Fibroblast of skin of abdomen (primary cell): ENCODE measurements at regions not wholly inside any gene's neighbourhood (a gene's known extent, or its start where the extent isn't known, plus 50 kb on each side); places are given as distances from the start of the nearest gene placed in this dataset.
"Not testable (repeated sequence)": the region's sequence is repeated elsewhere in the genome, so short reads cannot be mapped to it uniquely, and the experiment has no call there.

Source experiments
- DNase-seq: peaks from one replicate; pipeline ENCODE4 v3.0.0-alpha.2; 2013

GRCh38 chr9:31166516-31166915, 1217.9 kb upstream of the ACO1 start:
- no peak for DNase-seq

- no peak for DNase-seq
Measured at GRCh38 chr9:31168161-31168560, 1216.3 kb upstream of the ACO1 start.

GRCh38 chr9:31174681-31175080, 1209.8 kb upstream of the ACO1 start:
- no peak for DNase-seq

DNA sequence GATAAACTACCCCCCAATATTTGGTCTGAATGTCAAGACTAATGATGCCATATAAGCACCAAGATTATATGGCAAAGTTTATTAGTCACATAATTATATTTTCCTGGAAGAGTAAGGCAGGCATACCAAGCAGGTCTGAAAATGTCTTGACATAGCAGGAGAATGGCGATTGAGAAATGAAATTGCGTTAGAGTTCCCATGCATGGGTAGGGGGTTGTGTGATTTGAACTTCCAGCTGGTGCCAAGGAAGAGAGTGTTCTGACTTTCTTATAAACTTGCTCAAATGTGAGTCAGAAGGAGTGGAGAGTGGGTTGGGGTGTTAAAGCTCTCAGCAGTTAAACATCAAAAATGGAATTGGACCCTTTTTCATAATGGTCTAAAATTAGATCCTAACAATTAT, 1200.6 kb upstream of the ACO1 start:
- DNase-seq = no peak

GRCh38 chr9:31185831-31186230, 1198.6 kb upstream of the ACO1 start:
- DNase-seq = peak; percentile 73

DNA sequence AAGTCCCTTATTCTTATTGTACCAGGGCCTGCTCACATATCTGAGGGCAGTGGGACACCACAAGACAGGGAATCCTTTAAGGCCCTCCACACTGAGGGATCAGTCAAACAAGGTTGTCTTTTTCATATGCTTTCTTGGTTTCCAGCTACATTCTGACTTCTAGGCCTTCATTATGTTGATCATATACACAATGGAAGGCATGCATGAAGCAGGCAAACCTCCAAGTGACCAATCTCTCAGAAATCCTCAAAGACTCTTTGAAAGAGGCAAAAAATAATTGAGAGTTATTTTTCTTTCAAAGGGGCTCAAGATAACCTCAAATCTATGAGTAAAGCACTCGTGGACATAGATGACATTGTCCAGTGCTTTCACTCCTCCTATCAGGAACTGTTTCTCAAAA, 1195.9 kb upstream of the ACO1 start:
- peak; percentile 16 for DNase-seq

GRCh38 chr9:31210978-31211570, 1173.4 kb upstream of the ACO1 start:
- no peak for DNase-seq

- DNase-seq = not testable (repeated sequence)
Measured at GRCh38 chr9:31229976-31230375, 1154.5 kb upstream of the ACO1 start.

- no peak for DNase-seq
Measured at GRCh38 chr9:31232485-31232884, 1152.0 kb upstream of the ACO1 start.

DNA sequence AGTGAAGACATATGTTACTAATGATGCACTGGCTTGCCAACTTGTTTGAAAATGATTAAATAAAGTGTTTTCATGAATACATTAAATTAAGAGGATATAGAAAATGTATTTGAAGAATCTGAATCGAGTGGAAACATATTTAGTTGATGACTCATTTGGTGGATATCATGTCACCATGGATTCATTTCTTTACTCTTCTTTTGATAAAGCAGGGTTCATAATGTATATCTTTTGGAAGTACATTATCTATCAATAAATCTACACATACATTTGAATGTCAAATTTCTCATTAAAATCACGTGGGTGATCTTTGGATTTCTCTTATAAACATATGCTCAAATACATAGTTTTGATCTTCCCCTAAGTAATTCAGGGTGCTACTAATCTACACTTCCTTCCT, 1148.1 kb upstream of the ACO1 start:
- DNase-seq = no peak

GRCh38 chr9:31243386-31243785, 1141.1 kb upstream of the ACO1 start:
- no peak for DNase-seq

- no peak for DNase-seq
Measured at GRCh38 chr9:31248156-31248555, 1136.3 kb upstream of the ACO1 start.

DNA sequence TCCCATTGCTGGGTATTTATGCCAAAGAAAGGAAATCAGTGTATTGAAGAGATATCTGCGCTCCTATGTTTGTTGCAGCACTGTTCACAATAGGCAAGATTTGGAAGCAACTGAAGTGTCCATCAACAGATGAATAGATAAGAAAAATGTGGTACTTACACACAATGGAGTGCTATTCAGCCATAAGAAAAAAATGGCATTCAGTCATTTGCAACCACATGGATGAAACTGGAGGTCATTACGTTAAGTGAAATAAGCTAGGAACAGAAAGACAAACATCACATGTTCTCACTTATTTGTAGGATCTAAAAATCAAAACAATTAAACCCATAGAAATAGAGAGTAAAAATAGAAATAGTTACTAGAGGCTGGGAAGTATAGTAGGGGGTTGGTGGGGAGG, 1133.1 kb upstream of the ACO1 start:
- no peak for DNase-seq

- DNase-seq = no peak
Measured at GRCh38 chr9:31253800-31254762, 1130.4 kb upstream of the ACO1 start.

DNA sequence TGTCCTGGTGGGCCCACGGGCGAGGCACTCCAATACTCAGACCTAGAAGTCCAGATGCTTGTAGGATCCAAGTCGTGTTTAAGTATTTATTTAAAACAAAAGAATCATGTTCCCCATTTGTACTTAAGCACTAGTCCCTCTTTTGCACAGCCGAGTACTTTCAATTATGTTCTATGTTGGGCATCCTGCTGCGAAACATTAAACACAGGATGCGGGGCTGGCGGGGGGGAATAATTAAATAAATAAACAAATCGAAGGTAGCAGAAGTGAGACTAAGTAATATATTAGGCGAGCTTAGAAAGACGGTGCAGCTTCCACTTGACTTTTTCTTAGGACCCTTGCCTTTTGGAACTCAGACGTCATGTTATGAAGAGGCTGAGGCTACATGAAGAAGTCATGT, 1129.2 kb upstream of the ACO1 start:
- no peak for DNase-seq

GRCh38 chr9:31259824-31260223, 1124.6 kb upstream of the ACO1 start:
- no peak for DNase-seq

DNA sequence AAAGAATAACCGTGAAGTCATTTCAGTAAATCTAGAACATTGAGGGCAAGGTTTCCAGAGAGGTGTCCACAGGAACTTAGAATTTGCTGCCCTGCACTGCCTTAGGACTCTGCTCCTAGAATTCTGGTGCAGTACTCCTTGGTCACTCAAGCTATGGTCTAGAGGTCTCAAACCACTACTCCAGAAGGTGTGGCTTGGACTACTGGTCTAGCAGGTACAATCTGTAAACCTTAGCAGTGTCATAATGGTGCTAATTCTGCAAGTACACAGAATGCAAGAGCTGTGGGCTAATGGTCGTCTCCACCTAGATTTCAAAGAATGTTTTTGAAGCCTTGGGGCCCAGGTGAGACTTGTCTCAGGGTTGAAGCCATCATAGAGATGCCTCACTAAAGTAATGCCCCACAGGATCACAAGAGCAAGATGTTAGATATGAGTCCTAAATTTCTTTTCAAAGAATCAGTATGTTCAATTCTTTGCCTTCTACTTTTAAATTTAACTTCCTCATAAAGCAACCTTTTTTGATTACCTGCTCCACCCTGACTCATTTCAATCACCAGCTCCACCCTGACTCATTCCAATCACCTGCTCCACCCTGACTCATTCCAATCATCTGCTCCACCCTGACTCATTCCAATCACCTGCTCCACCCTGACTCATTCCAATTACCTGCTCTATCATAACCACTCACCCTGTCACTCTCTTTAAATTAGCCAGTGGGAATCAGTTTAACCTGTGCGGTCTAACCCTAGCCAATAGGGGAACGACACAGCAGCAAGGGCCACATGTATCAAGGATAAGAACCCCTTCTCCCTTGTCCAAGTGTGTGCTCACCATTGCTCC, 1111.8 kb upstream of the ACO1 start:
- DNase-seq = no peak

DNA sequence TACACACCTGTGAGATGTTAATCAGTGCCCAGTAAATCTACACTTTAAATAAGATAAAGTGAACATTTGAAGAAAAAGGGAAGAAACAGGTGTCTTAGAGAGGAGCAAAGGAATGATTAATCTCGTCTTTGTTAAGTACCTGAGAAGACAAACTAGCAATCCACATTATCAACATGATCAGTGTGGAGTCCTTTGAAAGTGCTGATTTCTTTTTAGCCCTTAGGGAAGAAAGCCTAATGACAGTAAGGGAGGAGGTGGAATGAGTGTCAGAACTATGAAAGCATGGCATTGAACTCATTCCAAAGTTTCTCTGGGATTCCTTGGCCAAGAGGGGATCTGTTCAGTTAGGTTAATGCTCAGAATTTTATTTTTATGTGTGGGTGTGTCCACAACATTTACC, 1109.0 kb upstream of the ACO1 start:
- no peak for DNase-seq

DNA sequence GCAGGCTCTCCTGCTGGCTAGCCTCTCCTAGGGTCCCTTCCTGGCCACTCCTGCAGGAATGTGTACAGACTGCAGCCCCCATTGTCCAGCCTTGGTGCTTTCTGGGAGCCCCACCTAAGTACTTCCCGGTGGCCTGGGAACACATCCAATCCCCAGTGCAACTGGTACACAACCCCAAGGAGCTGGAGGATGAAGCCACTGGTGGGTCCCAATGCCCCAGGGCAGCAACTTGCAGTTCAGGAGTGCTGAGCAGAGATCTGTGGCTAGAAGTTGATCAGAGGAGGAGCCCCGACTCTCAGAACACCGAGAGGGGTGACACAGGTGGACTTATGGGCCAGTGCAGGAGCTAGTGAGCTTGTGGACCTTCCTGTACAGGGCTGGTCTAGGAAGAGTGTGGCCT, 1093.7 kb upstream of the ACO1 start:
- DNase-seq = no peak

GRCh38 chr9:31302620-31303418, 1081.6 kb upstream of the ACO1 start:
- DNase-seq = no peak

DNA sequence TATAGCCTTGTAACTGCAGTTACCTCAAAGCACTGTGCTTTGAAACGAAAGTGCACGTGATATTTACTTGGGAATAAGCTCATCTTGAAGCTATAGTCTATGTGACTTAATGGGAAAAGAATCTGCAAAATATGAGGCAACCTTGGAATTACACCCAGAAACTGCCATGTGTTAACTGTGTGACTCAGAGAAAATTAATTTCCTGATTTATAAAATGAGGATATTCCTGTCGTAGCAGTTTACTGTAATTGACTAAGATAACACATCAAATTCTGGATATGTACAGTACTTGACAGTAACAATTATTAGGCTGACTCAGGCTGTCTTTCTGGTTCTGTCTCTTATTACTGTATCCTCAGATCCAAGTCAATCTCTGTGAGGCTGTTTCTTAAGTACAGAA, 1079.9 kb upstream of the ACO1 start:
- peak; percentile 87 for DNase-seq

DNA sequence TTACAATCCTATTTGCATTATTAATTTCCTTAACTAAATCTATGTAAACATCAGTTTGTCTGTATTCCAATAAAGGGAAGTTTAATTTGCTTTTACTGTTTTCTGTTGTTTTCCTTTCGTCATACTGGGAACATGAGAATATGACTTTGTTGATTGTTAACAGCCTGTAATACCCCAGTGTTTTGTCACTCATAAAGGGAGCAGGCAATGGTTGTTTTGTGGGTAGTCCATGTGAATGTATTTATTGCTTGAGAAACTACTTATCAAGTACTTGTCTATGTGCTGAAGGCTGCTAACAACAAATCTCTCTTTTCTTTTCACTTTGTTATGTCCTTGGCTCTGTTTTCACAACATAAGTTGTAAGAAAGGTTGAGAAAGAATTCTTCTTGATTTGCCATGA, 1070.2 kb upstream of the ACO1 start:
- DNase-seq = no peak
